Gastroesophageal sphincter (tissue), 4 donors: ENCODE measurements at regions not wholly inside any gene's neighbourhood (a gene's known extent, or its start where the extent isn't known, plus 50 kb on each side); places are given as distances from the start of the nearest gene placed in this dataset.

ENCODE experiments used
- ATAC-seq: fragments of 150-250 bp; one replicate; pipeline ENCODE4 v1.9.1; 2016; ENCODE audit warnings: mild to moderate bottlenecking, moderate library complexity
- H3K27ac ChIP-seq, 4 donors: fragments of 200-600 bp; sonication (generic) in 3 of 4; 1 replicate in 3 of 4; 2 replicates in 1 of 4; pipeline ENCODE4 v1.5.1; 2016 to 2019
- H3K27me3 ChIP-seq: fragments of 200-600 bp; sonication (generic); one replicate; pipeline ENCODE4 v1.5.1; 2019
- H3K36me3 ChIP-seq, 2 donors: fragments of 200-600 bp; sonication (generic); one replicate each; pipeline ENCODE4 v1.5.1; 2019; ENCODE audit warnings: control low read depth in 1 of 2
- H3K4me1 ChIP-seq, 3 donors: fragments of 200-600 bp; sonication (generic); 1 replicate in 2 of 3; 2 replicates in 1 of 3; pipeline ENCODE4 v1.5.1; 2016 to 2019; ENCODE audit warnings: control low read depth in 2 of 3
- H3K4me3 ChIP-seq, 2 donors: fragments of 200-600 bp; sonication (generic); one replicate each; pipeline ENCODE4 v1.5.1; 2019; ENCODE audit warnings: mild to moderate bottlenecking in 1 of 2, moderate library complexity in 1 of 2
- H3K9me3 ChIP-seq, 3 donors: fragments of 200-600 bp; sonication (generic); one replicate each; pipeline ENCODE4 v1.5.1; 2017 to 2019; ENCODE audit warnings: control low read depth in 2 of 3
- EP300 ChIP-seq: sonication (generic); formaldehyde crosslinking; IDR thresholded peaks from one replicate; pipeline ENCODE4 v1.6.1; 2017; ENCODE audit warnings: antibody characterized with exemption, mild to moderate bottlenecking
- POLR2A ChIP-seq, 2 donors: fragments of 450-650 bp; IDR thresholded peaks; one replicate each; pipeline ENCODE4 v1.6.1; 2017; ENCODE audit warnings: antibody characterized with exemption in 2 of 2, mild to moderate bottlenecking in 2 of 2, moderate library complexity in 1 of 2
- POLR2AphosphoS5 ChIP-seq: sonication (generic); formaldehyde crosslinking; IDR thresholded peaks from one replicate; pipeline ENCODE4 v1.6.1; 2017; ENCODE audit warnings: antibody characterized with exemption
- whole genome bisulfite sequencing, 2 donors: methylation state at CpG; one replicate each; pipeline ENCODE4 v1.1.5; 2018; ENCODE audit warnings: low coverage in 1 of 2; 5-methylcytosine and 5-hydroxymethylcytosine counted together
- TF ChIP-seq, protein P1 (sequence below), 4 experiments: fragments of 200-600 bp in 2 of 4; fragments of 450-650 bp in 2 of 4; sonication (generic) in 1 of 4; IDR thresholded peaks; one replicate each; pipeline ENCODE4 v1.5.1; 2017 to 2019; ENCODE audit warnings: antibody characterized with exemption in 4 of 4, mild to moderate bottlenecking in 2 of 4, moderate library complexity in 2 of 4

- H3K36me3 ChIP-seq: no peaks in the 10 kb centered on the region
- TF ChIP-seq, protein P1, sequence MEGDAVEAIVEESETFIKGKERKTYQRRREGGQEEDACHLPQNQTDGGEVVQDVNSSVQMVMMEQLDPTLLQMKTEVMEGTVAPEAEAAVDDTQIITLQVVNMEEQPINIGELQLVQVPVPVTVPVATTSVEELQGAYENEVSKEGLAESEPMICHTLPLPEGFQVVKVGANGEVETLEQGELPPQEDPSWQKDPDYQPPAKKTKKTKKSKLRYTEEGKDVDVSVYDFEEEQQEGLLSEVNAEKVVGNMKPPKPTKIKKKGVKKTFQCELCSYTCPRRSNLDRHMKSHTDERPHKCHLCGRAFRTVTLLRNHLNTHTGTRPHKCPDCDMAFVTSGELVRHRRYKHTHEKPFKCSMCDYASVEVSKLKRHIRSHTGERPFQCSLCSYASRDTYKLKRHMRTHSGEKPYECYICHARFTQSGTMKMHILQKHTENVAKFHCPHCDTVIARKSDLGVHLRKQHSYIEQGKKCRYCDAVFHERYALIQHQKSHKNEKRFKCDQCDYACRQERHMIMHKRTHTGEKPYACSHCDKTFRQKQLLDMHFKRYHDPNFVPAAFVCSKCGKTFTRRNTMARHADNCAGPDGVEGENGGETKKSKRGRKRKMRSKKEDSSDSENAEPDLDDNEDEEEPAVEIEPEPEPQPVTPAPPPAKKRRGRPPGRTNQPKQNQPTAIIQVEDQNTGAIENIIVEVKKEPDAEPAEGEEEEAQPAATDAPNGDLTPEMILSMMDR (IDR thresholded peaks at IDR 0.05): no peak
- TF ChIP-seq POLR2AphosphoS5: no peak
- no peak for TF ChIP-seq EP300
- TF ChIP-seq POLR2A (IDR thresholded peaks at IDR 0.05): no peak
- H3K27me3 ChIP-seq: no peaks in the 10 kb centered on the region
- ATAC-seq: no peak
- 67 to 80% methylated on average over 1 of the region's 1 CpG for WGBS, 2 donors
- no peak overlapping the region for H3K4me3 ChIP-seq
- no peaks in the 10 kb centered on the region for H3K4me1 ChIP-seq
- no peak overlapping the region for H3K27ac ChIP-seq
- no peaks in the 10 kb centered on the region for H3K9me3 ChIP-seq
Observed at GRCh38 chr3:106119614-106120082, 250.8 kb upstream of the CBLB start.

- Histone ChIP-seq H3K4me1 (no peaks in the 10 kb centered on the region), H3K4me3 (no peak overlapping the region), H3K9me3 (no peaks in the 10 kb centered on the region), H3K36me3 (no peaks in the 10 kb centered on the region), H3K27ac (no peak overlapping the region), H3K27me3 (no peaks in the 10 kb centered on the region)
- no peak for ATAC-seq
- TF ChIP-seq EP300 (no peak), POLR2AphosphoS5 (no peak), POLR2A (IDR thresholded peaks at IDR 0.05) (no peak)
- TF ChIP-seq, protein P1 (IDR thresholded peaks at IDR 0.05): no peak
- WGBS, 2 donors: 70 to 90% methylated on average over 2 to 3 of the region's 4 CpGs
Observed at GRCh38 chr3:106120356-106120755, 251.5 kb upstream of the CBLB start.

DNA sequence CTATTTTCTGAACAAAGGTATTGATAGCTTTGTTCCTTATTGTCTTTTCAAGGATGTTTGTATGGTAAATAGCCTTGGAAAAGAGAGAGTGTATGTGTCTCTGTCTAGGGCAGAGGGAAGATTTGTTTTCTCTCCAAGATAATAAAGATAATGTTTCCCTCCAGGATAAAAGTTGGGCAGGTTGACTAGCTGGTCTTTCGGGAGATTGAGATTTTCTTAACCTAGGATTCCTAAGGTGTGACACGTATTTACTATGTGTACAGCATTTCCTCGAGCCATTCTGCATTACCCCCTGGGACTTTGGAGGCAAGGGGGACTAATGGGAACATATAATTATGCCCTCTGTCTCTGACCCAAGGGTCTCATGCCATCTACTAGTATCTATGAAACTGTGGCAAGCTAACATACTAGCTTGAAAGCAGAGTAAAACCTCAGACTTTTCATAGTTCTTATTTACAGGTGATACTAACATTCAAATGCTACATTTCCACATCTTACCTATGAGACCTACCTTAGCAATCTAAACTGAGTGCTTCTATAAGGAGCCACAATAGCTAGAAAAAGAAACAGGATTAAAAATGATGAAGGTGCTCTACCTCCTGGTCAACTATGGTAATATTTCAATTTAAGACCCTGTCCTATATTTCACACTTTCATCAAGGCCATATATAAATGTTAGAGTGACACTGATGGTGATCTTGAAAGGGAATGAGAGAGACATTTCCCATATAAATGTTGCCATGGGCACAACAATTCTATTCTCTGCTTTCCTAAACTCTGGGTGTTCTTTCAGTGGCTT lies 252.9 kb upstream of the CBLB start:
- ATAC-seq: no peak
- no peak overlapping the region for H3K4me3 ChIP-seq
- H3K4me1 ChIP-seq: no peaks in the 10 kb centered on the region
- H3K27ac ChIP-seq: no peak overlapping the region
- H3K36me3 ChIP-seq: no peaks in the 10 kb centered on the region
- H3K9me3 ChIP-seq: no peaks in the 10 kb centered on the region
- TF ChIP-seq POLR2A (IDR thresholded peaks at IDR 0.05) (no peak), EP300 (no peak), POLR2AphosphoS5 (no peak)
- TF ChIP-seq, protein P1 (IDR thresholded peaks at IDR 0.05): no peak
- H3K27me3 ChIP-seq: no peaks in the 10 kb centered on the region
- 92 to 100% methylated on average over 2 to 3 of the region's 3 CpGs for WGBS, 2 donors

GRCh38 chr3:106124818-106125217 lies 256.0 kb upstream of the CBLB start:
- TF ChIP-seq EP300: no peak
- Histone ChIP-seq H3K4me1 (no peaks in the 10 kb centered on the region), H3K27ac (no peak overlapping the region), H3K27me3 (no peaks in the 10 kb centered on the region), H3K9me3 (no peaks in the 10 kb centered on the region), H3K36me3 (no peaks in the 10 kb centered on the region), H3K4me3 (no peak overlapping the region)
- 80 to 92% methylated on average over 1 of the region's 1 CpG for WGBS, 2 donors
- no peak for ATAC-seq

- Histone ChIP-seq H3K4me3 (no peak overlapping the region), H3K4me1 (peaks cover 0 to 4% (median 0%) of the 10 kb centered on the region in 3 donors), H3K36me3 (no peaks in the 10 kb centered on the region), H3K27me3 (no peaks in the 10 kb centered on the region), H3K27ac (no peak overlapping the region), H3K9me3 (no peaks in the 10 kb centered on the region)
- WGBS, 2 donors: 59 to 67% methylated on average over 3 of the region's 3 CpGs
- no peak for ATAC-seq
- TF ChIP-seq, protein P1 (IDR thresholded peaks at IDR 0.05): no peak
- TF ChIP-seq EP300: no peak
- no peak for TF ChIP-seq POLR2AphosphoS5
- TF ChIP-seq POLR2A (IDR thresholded peaks at IDR 0.05): no peak
Observed at GRCh38 chr3:106125321-106125720, 256.5 kb upstream of the CBLB start.
